K562 (cell line): ENCODE measurements at regions not wholly inside any gene's neighbourhood (a gene's known extent, or its start where the extent isn't known, plus 50 kb on each side); places are given as distances from the start of the nearest gene placed in this dataset.
A peak's percentile ranks its signal among the peaks of the same experiment; 100 is the strongest.

ENCODE experiments used
- CBX8 ChIP-seq: fragments of 200-600 bp; sonication (generic); IDR thresholded peaks from 2 replicates; pipeline ENCODE4 v1.6.1; 2012; ENCODE audit warnings: borderline replicate concordance, mixed run types, low read depth, mild to moderate bottlenecking, moderate library complexity, mixed read lengths, low read length, control low read depth, inconsistent platforms; ENCODE audit not compliant: poor library complexity, severe bottlenecking; ENCODE audit errors: extremely low read depth
- E2F3 ChIP-seq: fragments of 250-450 bp; sonication (Bioruptor Pico); IDR thresholded peaks from 2 replicates; pipeline ENCODE4 v1.4.0; 2020; ENCODE audit warnings: mild to moderate bottlenecking
- E4F1 ChIP-seq: fragments of 250-450 bp; sonication (Bioruptor Pico); IDR thresholded peaks from 2 replicates; pipeline ENCODE4 v1.5.0; 2021; ENCODE audit warnings: mild to moderate bottlenecking, borderline replicate concordance
- FOXP1 ChIP-seq: sonication (generic); formaldehyde crosslinking; IDR thresholded peaks from 2 replicates; pipeline ENCODE4 v1.8.0; 2022; ENCODE audit warnings: mild to moderate bottlenecking, missing genetic modification reagents
- KHSRP ChIP-seq: fragments of 450-650 bp; IDR thresholded peaks from 2 replicates; pipeline ENCODE4 v1.6.1; 2017
- L3MBTL2 ChIP-seq: fragments of 450-650 bp; IDR thresholded peaks from 2 replicates; pipeline ENCODE4 v1.6.1; 2016; ENCODE audit warnings: mild to moderate bottlenecking, moderate library complexity
- LARP7 ChIP-seq: fragments of 450-650 bp; IDR thresholded peaks from 2 replicates; pipeline ENCODE4 v1.6.1; 2016
- SNIP1 ChIP-seq: fragments of 450-650 bp; IDR thresholded peaks from 2 replicates; pipeline ENCODE4 v1.7.1; 2017; ENCODE audit warnings: low read depth, mild to moderate bottlenecking
- TRIM28 ChIP-seq: fragments of 450-650 bp; IDR thresholded peaks from 2 replicates; pipeline ENCODE4 v1.6.1; 2017
- YBX1 ChIP-seq: fragments of 450-650 bp; IDR thresholded peaks from 2 replicates; pipeline ENCODE4 v1.7.1; 2016; ENCODE audit warnings: mild to moderate bottlenecking
- ZBTB1 ChIP-seq: sonication (generic); formaldehyde crosslinking; IDR thresholded peaks from 2 replicates; pipeline ENCODE4 v1.8.1; 2023; ENCODE audit warnings: missing genetic modification reagents, low read depth, mild to moderate bottlenecking, borderline replicate concordance
- ZBTB12 ChIP-seq: fragments of 250-450 bp; sonication (Bioruptor Pico); IDR thresholded peaks from 2 replicates; pipeline ENCODE4 v1.4.0; 2020
- TF ChIP-seq, protein P1 (sequence below): sonication (generic); formaldehyde crosslinking; IDR thresholded peaks from 2 replicates; pipeline ENCODE4 v1.8.1; 2023; ENCODE audit warnings: mild to moderate bottlenecking, missing genetic modification reagents, moderate library complexity
- TF ChIP-seq, protein P2 (sequence below): sonication (generic); formaldehyde crosslinking; IDR thresholded peaks from 2 replicates; pipeline ENCODE4 v1.8.1; 2023; ENCODE audit warnings: missing genetic modification reagents, mild to moderate bottlenecking, borderline replicate concordance
- TF ChIP-seq, protein P3 (sequence below): fragments of 450-650 bp; formaldehyde crosslinking; IDR thresholded peaks from 2 replicates; pipeline ENCODE4 v1.4.0; 2022; ENCODE audit warnings: mild to moderate bottlenecking, moderate library complexity
- TF ChIP-seq, protein P4 (sequence below): sonication (generic); formaldehyde crosslinking; IDR thresholded peaks from 2 replicates; pipeline ENCODE4 v1.9.0; 2022; ENCODE audit warnings: mild to moderate bottlenecking, missing genetic modification reagents

DNA sequence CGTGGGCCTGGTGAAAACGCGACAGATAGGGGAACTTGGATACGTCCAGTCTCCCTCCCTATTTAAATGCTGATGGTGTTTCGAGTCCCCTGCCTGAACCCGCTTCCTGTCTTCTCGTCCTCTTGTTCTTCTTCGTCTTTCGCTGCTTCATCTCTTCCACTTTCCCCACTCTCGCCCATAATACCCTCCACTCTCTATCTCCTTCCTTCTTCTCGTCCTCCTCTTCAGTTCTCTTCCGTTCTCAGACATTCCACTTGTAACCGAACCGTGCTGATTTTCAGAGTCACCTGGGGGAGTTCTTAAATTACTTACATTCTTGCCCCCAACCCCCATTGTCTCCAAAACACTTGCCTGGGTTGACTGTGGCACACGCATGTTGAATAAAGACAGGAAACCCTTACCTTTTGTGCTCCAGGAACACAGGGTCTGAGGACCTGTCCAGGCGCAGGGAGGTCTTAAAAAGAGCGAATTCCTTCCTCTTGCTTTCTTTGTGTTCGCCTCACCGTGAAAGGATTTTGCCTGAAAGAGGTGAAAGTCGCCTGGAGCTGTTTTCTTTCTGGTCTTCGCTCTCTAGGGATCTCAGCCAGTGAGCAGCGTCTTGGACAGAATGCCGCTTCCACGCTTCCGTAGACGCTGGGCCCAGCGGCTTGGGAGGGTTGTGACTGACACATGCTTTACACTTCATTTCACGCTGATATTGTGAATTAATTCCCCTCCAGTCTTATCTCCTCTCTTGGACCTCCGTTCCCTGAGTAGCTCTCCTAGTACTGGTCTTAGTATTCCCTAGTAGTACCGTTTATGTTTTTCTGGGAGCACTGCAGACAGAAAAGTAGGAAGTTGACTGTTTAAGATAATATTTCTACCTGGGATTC is 184.0 kb downstream of the GPX5 start (continued):
- TF ChIP-seq, protein P1, sequence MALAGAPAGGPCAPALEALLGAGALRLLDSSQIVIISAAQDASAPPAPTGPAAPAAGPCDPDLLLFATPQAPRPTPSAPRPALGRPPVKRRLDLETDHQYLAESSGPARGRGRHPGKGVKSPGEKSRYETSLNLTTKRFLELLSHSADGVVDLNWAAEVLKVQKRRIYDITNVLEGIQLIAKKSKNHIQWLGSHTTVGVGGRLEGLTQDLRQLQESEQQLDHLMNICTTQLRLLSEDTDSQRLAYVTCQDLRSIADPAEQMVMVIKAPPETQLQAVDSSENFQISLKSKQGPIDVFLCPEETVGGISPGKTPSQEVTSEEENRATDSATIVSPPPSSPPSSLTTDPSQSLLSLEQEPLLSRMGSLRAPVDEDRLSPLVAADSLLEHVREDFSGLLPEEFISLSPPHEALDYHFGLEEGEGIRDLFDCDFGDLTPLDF (CRISPR knock-in tag): peak; percentile 50; the same call in 1 of the 2 replicates
- TF ChIP-seq KHSRP (0 out of 2 replicates have a peak, but pooled peaks have one; percentile 34), L3MBTL2 (0 out of 2 replicates have a peak, but pooled peaks have one; percentile 80), E4F1 (CRISPR knock-in tag) (no peak), LARP7 (peak; percentile 74), ZBTB12 (no peak), ZBTB1 (peak; percentile 60; the same call in 1 of the 2 replicates), E2F3 (CRISPR knock-in tag) (0 out of 2 replicates have a peak, but pooled peaks have one; percentile 38), SNIP1 (peak; percentile 74), FOXP1 (CRISPR knock-in tag) (no peak), YBX1 (no peak), TRIM28 (peak; percentile 54; the same call in 1 of the 2 replicates), CBX8 (no peak)
- TF ChIP-seq, protein P2, sequence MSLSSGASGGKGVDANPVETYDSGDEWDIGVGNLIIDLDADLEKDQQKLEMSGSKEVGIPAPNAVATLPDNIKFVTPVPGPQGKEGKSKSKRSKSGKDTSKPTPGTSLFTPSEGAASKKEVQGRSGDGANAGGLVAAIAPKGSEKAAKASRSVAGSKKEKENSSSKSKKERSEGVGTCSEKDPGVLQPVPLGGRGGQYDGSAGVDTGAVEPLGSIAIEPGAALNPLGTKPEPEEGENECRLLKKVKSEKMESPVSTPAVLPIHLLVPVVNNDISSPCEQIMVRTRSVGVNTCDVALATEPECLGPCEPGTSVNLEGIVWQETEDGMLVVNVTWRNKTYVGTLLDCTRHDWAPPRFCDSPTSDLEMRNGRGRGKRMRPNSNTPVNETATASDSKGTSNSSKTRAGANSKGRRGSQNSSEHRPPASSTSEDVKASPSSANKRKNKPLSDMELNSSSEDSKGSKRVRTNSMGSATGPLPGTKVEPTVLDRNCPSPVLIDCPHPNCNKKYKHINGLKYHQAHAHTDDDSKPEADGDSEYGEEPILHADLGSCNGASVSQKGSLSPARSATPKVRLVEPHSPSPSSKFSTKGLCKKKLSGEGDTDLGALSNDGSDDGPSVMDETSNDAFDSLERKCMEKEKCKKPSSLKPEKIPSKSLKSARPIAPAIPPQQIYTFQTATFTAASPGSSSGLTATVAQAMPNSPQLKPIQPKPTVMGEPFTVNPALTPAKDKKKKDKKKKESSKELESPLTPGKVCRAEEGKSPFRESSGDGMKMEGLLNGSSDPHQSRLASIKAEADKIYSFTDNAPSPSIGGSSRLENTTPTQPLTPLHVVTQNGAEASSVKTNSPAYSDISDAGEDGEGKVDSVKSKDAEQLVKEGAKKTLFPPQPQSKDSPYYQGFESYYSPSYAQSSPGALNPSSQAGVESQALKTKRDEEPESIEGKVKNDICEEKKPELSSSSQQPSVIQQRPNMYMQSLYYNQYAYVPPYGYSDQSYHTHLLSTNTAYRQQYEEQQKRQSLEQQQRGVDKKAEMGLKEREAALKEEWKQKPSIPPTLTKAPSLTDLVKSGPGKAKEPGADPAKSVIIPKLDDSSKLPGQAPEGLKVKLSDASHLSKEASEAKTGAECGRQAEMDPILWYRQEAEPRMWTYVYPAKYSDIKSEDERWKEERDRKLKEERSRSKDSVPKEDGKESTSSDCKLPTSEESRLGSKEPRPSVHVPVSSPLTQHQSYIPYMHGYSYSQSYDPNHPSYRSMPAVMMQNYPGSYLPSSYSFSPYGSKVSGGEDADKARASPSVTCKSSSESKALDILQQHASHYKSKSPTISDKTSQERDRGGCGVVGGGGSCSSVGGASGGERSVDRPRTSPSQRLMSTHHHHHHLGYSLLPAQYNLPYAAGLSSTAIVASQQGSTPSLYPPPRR (CRISPR knock-in tag): 0 out of 2 replicates have a peak, but pooled peaks have one; percentile 26
- TF ChIP-seq, protein P3, sequence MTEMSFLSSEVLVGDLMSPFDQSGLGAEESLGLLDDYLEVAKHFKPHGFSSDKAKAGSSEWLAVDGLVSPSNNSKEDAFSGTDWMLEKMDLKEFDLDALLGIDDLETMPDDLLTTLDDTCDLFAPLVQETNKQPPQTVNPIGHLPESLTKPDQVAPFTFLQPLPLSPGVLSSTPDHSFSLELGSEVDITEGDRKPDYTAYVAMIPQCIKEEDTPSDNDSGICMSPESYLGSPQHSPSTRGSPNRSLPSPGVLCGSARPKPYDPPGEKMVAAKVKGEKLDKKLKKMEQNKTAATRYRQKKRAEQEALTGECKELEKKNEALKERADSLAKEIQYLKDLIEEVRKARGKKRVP (CRISPR knock-in tag): no peak
- TF ChIP-seq, protein P4, sequence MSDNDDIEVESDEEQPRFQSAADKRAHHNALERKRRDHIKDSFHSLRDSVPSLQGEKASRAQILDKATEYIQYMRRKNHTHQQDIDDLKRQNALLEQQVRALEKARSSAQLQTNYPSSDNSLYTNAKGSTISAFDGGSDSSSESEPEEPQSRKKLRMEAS: peak; percentile 81
